ENCODE measurements at regions not wholly inside any gene's neighbourhood (a gene's known extent, or its start where the extent isn't known, plus 50 kb on each side); places are given as distances from the start of the nearest gene placed in this dataset.

DNA sequence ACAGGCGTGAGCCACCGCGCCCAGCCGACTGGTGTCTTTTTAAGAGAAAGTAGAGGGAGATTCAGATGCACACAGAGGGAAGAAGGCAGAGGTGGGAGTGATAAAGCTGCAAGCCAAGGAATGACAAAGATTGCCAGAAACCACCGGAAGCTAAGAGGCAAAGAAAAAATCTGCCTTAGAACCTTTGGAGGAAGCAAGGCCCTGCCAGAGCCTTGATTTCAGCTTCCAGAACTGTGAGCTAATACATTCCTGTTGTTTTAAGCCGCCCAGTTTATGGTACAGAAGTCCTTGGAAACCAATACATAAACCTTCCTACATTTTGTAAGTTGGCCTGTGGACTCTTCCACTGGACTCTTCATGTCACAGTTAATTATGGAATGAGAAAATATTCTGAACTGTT lies 71.7 kb upstream of the SOX21 start:
- no peaks in the 10 kb centered on the region for H3K36me3 ChIP-seq
- intact Hi-C loops (cut with DNase I; ENCODE audit: low total_unique reads) (no loop called here), in situ Hi-C loops (cut with MboI; ENCODE audit: low pct_ligation_motif_present in 1 of 4, low pct_unique_long_range_greater_than_20kb in 1 of 4, low sequenced_read_pairs in 3 of 4) (no loop called here)
- H3K4me1 ChIP-seq: no peaks in the 10 kb centered on the region
- no peaks in the 10 kb centered on the region for H3K9me3 ChIP-seq
- H3K27ac ChIP-seq: no peak overlapping the region
- DNase-seq: no peak
- WGBS, 2 donors (ENCODE audit: low coverage in 1 of 2): 89 to 100% methylated on average over 2 to 6 of the region's 6 CpGs
- H3K4me3 ChIP-seq: no peak overlapping the region
- TF ChIP-seq POLR2AphosphoS5 (IDR thresholded peaks at IDR 0.05) (no peak), POLR2A (IDR thresholded peaks at IDR 0.05) (no peak), EP300 (IDR thresholded peaks at IDR 0.05; ENCODE audit: low read depth) (no peak), CTCF (IDR thresholded peaks at IDR 0.05) (no peak)
- H3K27me3 ChIP-seq: no peaks in the 10 kb centered on the region

- Histone ChIP-seq H3K27ac (no peak overlapping the region), H3K4me1 (no peaks in the 10 kb centered on the region), H3K9me3 (no peaks in the 10 kb centered on the region), H3K27me3 (no peaks in the 10 kb centered on the region), H3K36me3 (no peaks in the 10 kb centered on the region), H3K4me3 (no peak overlapping the region)
- WGBS, 2 donors (ENCODE audit: low coverage in 1 of 2): 90 to 100% methylated on average over 1 to 3 of the region's 3 CpGs
- in situ Hi-C loops (cut with MboI; ENCODE audit: low pct_ligation_motif_present in 1 of 4, low pct_unique_long_range_greater_than_20kb in 1 of 4, low sequenced_read_pairs in 3 of 4): no loop called here
- TF ChIP-seq CTCF (IDR thresholded peaks at IDR 0.05): no peak
- no peak for TF ChIP-seq EP300 (IDR thresholded peaks at IDR 0.05; ENCODE audit: low read depth)
- TF ChIP-seq POLR2AphosphoS5 (IDR thresholded peaks at IDR 0.05): no peak
- no peak for TF ChIP-seq POLR2A (IDR thresholded peaks at IDR 0.05)
- intact Hi-C loops (cut with DNase I; ENCODE audit: low total_unique reads): no loop called here
- DNase-seq: no peak
These were observed 71.1 kb upstream of the SOX21 start for GRCh38 chr13:94783489-94783888.

- Histone ChIP-seq H3K4me1 (no peaks in the 10 kb centered on the region), H3K9me3 (no peaks in the 10 kb centered on the region), H3K27ac (no peak overlapping the region), H3K36me3 (no peaks in the 10 kb centered on the region), H3K27me3 (no peaks in the 10 kb centered on the region), H3K4me3 (no peak overlapping the region)
- 72 to 74% methylated on average over 4 of the region's 4 CpGs for WGBS, 2 donors (ENCODE audit: low coverage in 1 of 2)
- in situ Hi-C loops (cut with MboI; ENCODE audit: low pct_ligation_motif_present in 1 of 4, low pct_unique_long_range_greater_than_20kb in 1 of 4, low sequenced_read_pairs in 3 of 4) (no loop called here), intact Hi-C loops (cut with DNase I; ENCODE audit: low total_unique reads) (no loop called here)
- TF ChIP-seq POLR2A (IDR thresholded peaks at IDR 0.05): no peak
- TF ChIP-seq CTCF (IDR thresholded peaks at IDR 0.05): no peak
- no peak for TF ChIP-seq POLR2AphosphoS5 (IDR thresholded peaks at IDR 0.05)
- no peak for TF ChIP-seq EP300 (IDR thresholded peaks at IDR 0.05; ENCODE audit: low read depth)
- DNase-seq: no peak
These were observed 68.1 kb upstream of the SOX21 start for GRCh38 chr13:94780421-94780820.

DNA sequence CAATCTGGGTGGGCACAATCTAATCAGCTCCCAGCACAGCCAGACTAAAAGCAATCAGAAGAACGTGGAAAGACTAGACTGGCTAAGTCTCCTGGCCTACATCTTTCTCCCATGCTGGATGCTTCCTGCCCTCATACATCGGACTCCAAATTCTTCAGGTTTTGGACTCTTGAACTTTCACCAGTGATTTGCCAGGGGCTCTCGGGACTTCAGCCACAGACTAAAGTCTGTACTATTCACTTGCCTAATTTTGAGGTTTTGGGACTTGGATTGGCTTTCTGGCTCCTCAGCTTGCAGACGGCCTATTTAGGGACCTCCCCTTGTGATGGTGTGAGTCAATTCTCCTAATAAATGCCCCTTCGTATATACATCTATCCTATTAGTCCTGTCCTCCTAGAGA lies 66.6 kb upstream of the SOX21 start:
- Histone ChIP-seq H3K4me1 (no peaks in the 10 kb centered on the region), H3K27ac (no peak overlapping the region), H3K4me3 (no peak overlapping the region), H3K9me3 (no peaks in the 10 kb centered on the region), H3K36me3 (no peaks in the 10 kb centered on the region), H3K27me3 (no peaks in the 10 kb centered on the region)
- TF ChIP-seq EP300 (IDR thresholded peaks at IDR 0.05; ENCODE audit: low read depth) (no peak), POLR2A (IDR thresholded peaks at IDR 0.05) (no peak), POLR2AphosphoS5 (IDR thresholded peaks at IDR 0.05) (no peak), CTCF (IDR thresholded peaks at IDR 0.05) (no peak)
- WGBS, 2 donors (ENCODE audit: low coverage in 1 of 2): 60% methylated on average over 1 to 5 of the region's 5 CpGs
- no peak for DNase-seq
- in situ Hi-C loops (cut with MboI; ENCODE audit: low pct_ligation_motif_present in 1 of 4, low pct_unique_long_range_greater_than_20kb in 1 of 4, low sequenced_read_pairs in 3 of 4): no loop called here
- intact Hi-C loops (cut with DNase I; ENCODE audit: low total_unique reads): no loop called here
